ENCODE measurements at regions not wholly inside any gene's neighbourhood (a gene's known extent, or its start where the extent isn't known, plus 50 kb on each side); places are given as distances from the start of the nearest gene placed in this dataset.

DNA sequence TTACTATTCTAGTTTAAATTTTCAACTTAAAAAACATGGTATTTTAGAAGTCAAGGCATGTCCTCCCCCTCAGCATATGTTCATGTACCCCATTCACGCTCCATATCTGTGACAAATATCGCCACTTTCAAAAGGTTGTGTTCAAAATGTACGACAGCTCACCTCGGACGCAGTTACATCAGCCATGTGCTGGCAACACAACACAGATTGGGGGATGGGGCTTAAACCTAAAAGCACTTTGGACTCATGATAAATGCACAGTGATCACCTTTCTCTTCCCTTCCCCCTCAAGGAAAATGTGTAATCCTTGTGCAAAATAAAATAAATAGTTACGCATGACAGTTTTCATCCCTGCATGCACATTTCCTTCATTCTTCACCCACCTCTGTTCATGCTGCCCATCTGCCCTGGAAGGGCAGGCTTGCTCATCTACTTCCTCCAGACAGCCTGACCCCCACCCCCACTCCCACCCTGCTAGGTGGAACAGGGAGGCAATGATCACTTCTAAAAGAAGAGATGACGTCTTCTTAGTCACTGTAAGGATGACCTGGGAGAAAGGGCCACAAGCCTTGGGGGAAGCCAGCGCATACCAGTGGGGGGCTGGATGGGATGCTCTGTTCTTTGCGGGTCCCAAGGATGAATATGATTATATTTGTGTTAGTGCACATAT lies 271.4 kb upstream of the SEMA6D start:
- peak overlapping the region; percentile 69 for H2BK120ac ChIP-seq (ENCODE audit: low read depth, low read length)
- in situ Hi-C loops (cut with MboI; ENCODE audit: low sequenced_read_pairs): no loop called here
- H3K36me3 ChIP-seq (ENCODE audit: control insufficient read depth, insufficient read depth, low read length): no peaks in the 10 kb centered on the region
- ChIA-PET CTCF (no interaction called here), POLR2A (ENCODE audit: unreplicated experiment) (no interaction called here)
- H3K4ac ChIP-seq (ENCODE audit: low read depth, low read length): peak overlapping the region; percentile 37; the same call in 1 of the 2 replicates
- H3K14ac ChIP-seq (replicated peaks; ENCODE audit: low read depth, low read length): 0 out of 2 replicates have a peak overlapping the region, but pooled peaks have one; percentile 25
- no peaks in the 10 kb centered on the region for H4K20me1 ChIP-seq (ENCODE audit: insufficient read depth, low read length)
- peak overlapping the region; percentile 89; the same call in 1 of the 2 replicates for H2AK5ac ChIP-seq (ENCODE audit: low read depth, low read length)
- H4K5ac ChIP-seq (ENCODE audit: low read depth, low read length): no peak overlapping the region
- intact Hi-C loops (cut with micrococcal nuclease): no loop called here
- ATAC-seq (ENCODE audit: low read depth) (no peak), DNase-seq (no peak)
- H2AK9ac ChIP-seq (replicated peaks; ENCODE audit: low read depth, low read length, poor library complexity): no peak overlapping the region
- dilution Hi-C loops (cut with HindIII; ENCODE audit: low sequenced_read_pairs, unreplicated experiment): no loop called here
- H3K9me1 ChIP-seq (ENCODE audit: insufficient read depth, low read length): peaks cover 3% of the 10 kb centered on the region
- no peak overlapping the region for H2AFZ ChIP-seq (replicated peaks; ENCODE audit: low read length, poor library complexity)
- H3K27me3 ChIP-seq (ENCODE audit: control insufficient read depth, insufficient read depth, low read length): no peaks in the 10 kb centered on the region
- H3K4me3 ChIP-seq (ENCODE audit: insufficient read depth, low read depth, low read length): no peak overlapping the region
- no TSS peak for BruUV-seq (replicated peaks)
- H3K23ac ChIP-seq (ENCODE audit: low read depth, low read length): 0 out of 2 replicates have a peak overlapping the region, but pooled peaks have one; percentile 36
- no peak overlapping the region for H3K56ac ChIP-seq (ENCODE audit: extremely low read depth, insufficient read depth, low read length)
- H4K8ac ChIP-seq (ENCODE audit: low read depth in 2 of 2, low read length in 2 of 2): peak overlapping the region in 1 of 2 experiments; percentile 50; a peak in 1 of 4 replicates
- H2BK5ac ChIP-seq (ENCODE audit: low read depth, low read length, poor library complexity, severe bottlenecking): no peak overlapping the region
- H3K79me1 ChIP-seq (ENCODE audit: low read depth in 1 of 2, low read length in 2 of 2): no peaks in the 10 kb centered on the region
- no CpG with 5 or more reads among the region's 9 CpGs for WGBS, 2 experiments (ENCODE audit: extremely low coverage in 2 of 2, insufficient read length in 1 of 2)
- H3K4me1 ChIP-seq (ENCODE audit: control insufficient read depth, insufficient read depth, low read length): peaks cover 5% of the 10 kb centered on the region; the same call in 1 of the 2 replicates
- TF ChIP-seq CHD1 (IDR thresholded peaks at IDR 0.05; ENCODE audit: low read depth, low read length) (no peak), BHLHE40 (IDR thresholded peaks at IDR 0.05; ENCODE audit: low read depth, low read length) (no peak), CEBPB (IDR thresholded peaks at IDR 0.05; ENCODE audit: low read depth, low read length) (no peak), RAD21 (IDR thresholded peaks at IDR 0.05; ENCODE audit: low read length) (no peak), MXI1 (IDR thresholded peaks at IDR 0.05; ENCODE audit: borderline replicate concordance, low read depth, low read length) (no peak), FOS (IDR thresholded peaks at IDR 0.05; ENCODE audit: low read depth, low read length) (no peak), MAZ (IDR thresholded peaks at IDR 0.05; ENCODE audit: borderline replicate concordance, low read depth, low read length) (no peak), SMC3 (IDR thresholded peaks at IDR 0.05; ENCODE audit: low read depth, low read length) (no peak), RFX5 (IDR thresholded peaks at IDR 0.05; ENCODE audit: low read depth, low read length) (no peak), NFE2L2 (IDR thresholded peaks at IDR 0.05; ENCODE audit: low read depth, low read length) (no peak), RCOR1 (IDR thresholded peaks at IDR 0.05; ENCODE audit: insufficient replicate concordance, low read length) (no peak), MAFK (IDR thresholded peaks at IDR 0.05; ENCODE audit: low read depth, low read length) (no peak), POLR2A (IDR thresholded peaks at IDR 0.05; ENCODE audit: low read depth, low read length) (no peak)
- TF ChIP-seq, protein P1, sequence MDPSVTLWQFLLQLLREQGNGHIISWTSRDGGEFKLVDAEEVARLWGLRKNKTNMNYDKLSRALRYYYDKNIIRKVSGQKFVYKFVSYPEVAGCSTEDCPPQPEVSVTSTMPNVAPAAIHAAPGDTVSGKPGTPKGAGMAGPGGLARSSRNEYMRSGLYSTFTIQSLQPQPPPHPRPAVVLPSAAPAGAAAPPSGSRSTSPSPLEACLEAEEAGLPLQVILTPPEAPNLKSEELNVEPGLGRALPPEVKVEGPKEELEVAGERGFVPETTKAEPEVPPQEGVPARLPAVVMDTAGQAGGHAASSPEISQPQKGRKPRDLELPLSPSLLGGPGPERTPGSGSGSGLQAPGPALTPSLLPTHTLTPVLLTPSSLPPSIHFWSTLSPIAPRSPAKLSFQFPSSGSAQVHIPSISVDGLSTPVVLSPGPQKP (IDR thresholded peaks at IDR 0.05; ENCODE audit: borderline replicate concordance, low read depth, low read length): no peak
- TF ChIP-seq, protein P2, sequence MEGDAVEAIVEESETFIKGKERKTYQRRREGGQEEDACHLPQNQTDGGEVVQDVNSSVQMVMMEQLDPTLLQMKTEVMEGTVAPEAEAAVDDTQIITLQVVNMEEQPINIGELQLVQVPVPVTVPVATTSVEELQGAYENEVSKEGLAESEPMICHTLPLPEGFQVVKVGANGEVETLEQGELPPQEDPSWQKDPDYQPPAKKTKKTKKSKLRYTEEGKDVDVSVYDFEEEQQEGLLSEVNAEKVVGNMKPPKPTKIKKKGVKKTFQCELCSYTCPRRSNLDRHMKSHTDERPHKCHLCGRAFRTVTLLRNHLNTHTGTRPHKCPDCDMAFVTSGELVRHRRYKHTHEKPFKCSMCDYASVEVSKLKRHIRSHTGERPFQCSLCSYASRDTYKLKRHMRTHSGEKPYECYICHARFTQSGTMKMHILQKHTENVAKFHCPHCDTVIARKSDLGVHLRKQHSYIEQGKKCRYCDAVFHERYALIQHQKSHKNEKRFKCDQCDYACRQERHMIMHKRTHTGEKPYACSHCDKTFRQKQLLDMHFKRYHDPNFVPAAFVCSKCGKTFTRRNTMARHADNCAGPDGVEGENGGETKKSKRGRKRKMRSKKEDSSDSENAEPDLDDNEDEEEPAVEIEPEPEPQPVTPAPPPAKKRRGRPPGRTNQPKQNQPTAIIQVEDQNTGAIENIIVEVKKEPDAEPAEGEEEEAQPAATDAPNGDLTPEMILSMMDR (conservative IDR thresholded peaks at IDR 0.05; ENCODE audit: low read depth, low read length): no peak
- TF ChIP-seq, protein P3, sequence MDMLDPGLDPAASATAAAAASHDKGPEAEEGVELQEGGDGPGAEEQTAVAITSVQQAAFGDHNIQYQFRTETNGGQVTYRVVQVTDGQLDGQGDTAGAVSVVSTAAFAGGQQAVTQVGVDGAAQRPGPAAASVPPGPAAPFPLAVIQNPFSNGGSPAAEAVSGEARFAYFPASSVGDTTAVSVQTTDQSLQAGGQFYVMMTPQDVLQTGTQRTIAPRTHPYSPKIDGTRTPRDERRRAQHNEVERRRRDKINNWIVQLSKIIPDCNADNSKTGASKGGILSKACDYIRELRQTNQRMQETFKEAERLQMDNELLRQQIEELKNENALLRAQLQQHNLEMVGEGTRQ (IDR thresholded peaks at IDR 0.05; ENCODE audit: low read depth, low read length): no peak
- H3K9ac ChIP-seq (ENCODE audit: low read depth, low read length): no peak overlapping the region
- H4K91ac ChIP-seq (ENCODE audit: insufficient read depth, low read depth, low read length): no peak overlapping the region
- no peaks in the 10 kb centered on the region; the same call in 1 of the 2 replicates for H3K9me3 ChIP-seq (ENCODE audit: control insufficient read depth, insufficient read depth, low read length)
- H3K4me2 ChIP-seq (ENCODE audit: low read depth, low read length): no peak overlapping the region
- H2BK15ac ChIP-seq (ENCODE audit: low read depth, low read length): no peak overlapping the region
- peak overlapping the region; percentile 62; the same call in 1 of the 2 replicates for H3K18ac ChIP-seq (ENCODE audit: low read depth, low read length)
- H3K27ac ChIP-seq (ENCODE audit: insufficient read depth, low read length): no peak overlapping the region
- H2BK20ac ChIP-seq (ENCODE audit: low read depth, low read length): peak overlapping the region; percentile 41

Measured in IMR-90 (cell line).